Thymus (tissue), 11 donors: ENCODE measurements at regions not wholly inside any gene's neighbourhood (a gene's known extent, or its start where the extent isn't known, plus 50 kb on each side); places are given as distances from the start of the nearest gene placed in this dataset.

Source experiments
- DNase-seq, 9 donors: peaks; one replicate each; pipeline ENCODE4 v3.0.0-alpha.2; 2013; ENCODE audit warnings: low spot score in 9 of 9, low read depth in 6 of 9, missing footprints in 1 of 9
- H3K27ac ChIP-seq, 2 donors: one replicate each; pipeline ENCODE4 v1.5.1; 2013; ENCODE audit warnings: control low read depth in 1 of 2, low read depth in 1 of 2, low read length in 1 of 2, mild to moderate bottlenecking in 1 of 2, moderate library complexity in 1 of 2
- H3K27me3 ChIP-seq, 2 donors: one replicate each; pipeline ENCODE4 v1.5.1; 2013; ENCODE audit warnings: low read length in 1 of 2; ENCODE audit not compliant: control insufficient read depth in 2 of 2, insufficient read depth in 1 of 2
- H3K36me3 ChIP-seq, 2 donors: one replicate each; pipeline ENCODE4 v1.5.1; 2013; ENCODE audit warnings: low read length in 1 of 2, mild to moderate bottlenecking in 1 of 2, moderate library complexity in 1 of 2; ENCODE audit not compliant: control insufficient read depth in 2 of 2, insufficient read depth in 2 of 2
- H3K4me1 ChIP-seq, 2 donors: one replicate each; pipeline ENCODE4 v1.5.1; 2013; ENCODE audit warnings: low read length in 2 of 2; ENCODE audit not compliant: control insufficient read depth in 2 of 2, insufficient read depth in 2 of 2
- H3K4me3 ChIP-seq, 2 donors: one replicate each; pipeline ENCODE4 v1.5.1; 2013; ENCODE audit warnings: low read length in 2 of 2, control low read depth in 1 of 2, mild to moderate bottlenecking in 1 of 2
- H3K9me3 ChIP-seq, 2 donors: one replicate each; pipeline ENCODE4 v1.5.1; 2013; ENCODE audit warnings: low read length in 1 of 2, mild to moderate bottlenecking in 1 of 2; ENCODE audit not compliant: control insufficient read depth in 2 of 2, insufficient read depth in 1 of 2
- WGBS: extraction: QIAGEN DNeasy Blood & Tissue Kit; methylation state at CpG from one replicate; pipeline ENCODE4 v1.1.7; 2013; 5-methylcytosine and 5-hydroxymethylcytosine counted together
- donor health status: healthy.

GRCh38 chrX:7316280-7316679, 168.3 kb upstream of the PUDP start:
- no peaks in the 10 kb centered on the region for H3K4me1 ChIP-seq
- H3K27ac ChIP-seq, result no peak overlapping the region
- H3K27me3 ChIP-seq, result no peaks in the 10 kb centered on the region
- H3K4me3 ChIP-seq, result no peak overlapping the region
- H3K36me3 ChIP-seq, result peaks cover 0 to 7% of the 10 kb centered on the region in 2 donors
- no peaks in the 10 kb centered on the region for H3K9me3 ChIP-seq
- DNase-seq, result no peak

GRCh38 chrX:7314425-7314824, 166.5 kb upstream of the PUDP start:
- no peak for DNase-seq
- H3K27ac ChIP-seq, result no peak overlapping the region
- H3K36me3 ChIP-seq, result peaks cover 0 to 10% of the 10 kb centered on the region in 2 donors
- no peak overlapping the region for H3K4me3 ChIP-seq
- WGBS, result 98% methylated on average over 4 of the region's 4 CpGs
- H3K9me3 ChIP-seq, result no peaks in the 10 kb centered on the region
- H3K27me3 ChIP-seq, result no peaks in the 10 kb centered on the region
- H3K4me1 ChIP-seq, result no peaks in the 10 kb centered on the region

GRCh38 chrX:7307720-7308119, 159.8 kb upstream of the PUDP start:
- WGBS, result 100% methylated on average over 1 of the region's 1 CpG
- no peak overlapping the region for H3K27ac ChIP-seq
- no peaks in the 10 kb centered on the region for H3K27me3 ChIP-seq
- H3K4me3 ChIP-seq, result no peak overlapping the region
- no peaks in the 10 kb centered on the region for H3K4me1 ChIP-seq
- peaks cover 0 to 34% of the 10 kb centered on the region in 2 donors for H3K36me3 ChIP-seq
- H3K9me3 ChIP-seq, result no peaks in the 10 kb centered on the region
- DNase-seq, result no peak

GRCh38 chrX:7294483-7294882, 146.5 kb upstream of the PUDP start:
- H3K27ac ChIP-seq, result no peak overlapping the region
- no peaks in the 10 kb centered on the region for H3K4me1 ChIP-seq
- H3K27me3 ChIP-seq, result no peaks in the 10 kb centered on the region
- H3K9me3 ChIP-seq, result no peaks in the 10 kb centered on the region
- peaks cover 0 to 4% of the 10 kb centered on the region in 2 donors for H3K36me3 ChIP-seq
- DNase-seq, result no peak
- WGBS, result 96% methylated on average over 1 of the region's 1 CpG
- H3K4me3 ChIP-seq, result no peak overlapping the region

GRCh38 chrX:7286168-7286837, 138.3 kb upstream of the PUDP start:
- Histone ChIP-seq H3K9me3 (no peaks in the 10 kb centered on the region), H3K4me1 (no peaks in the 10 kb centered on the region), H3K27ac (no peak overlapping the region), H3K36me3 (no peaks in the 10 kb centered on the region), H3K27me3 (no peaks in the 10 kb centered on the region), H3K4me3 (no peak overlapping the region)
- WGBS, result 92% methylated on average over 6 of the region's 6 CpGs
- no peak for DNase-seq

GRCh38 chrX:7285765-7286164, 137.8 kb upstream of the PUDP start:
- Histone ChIP-seq H3K36me3 (peaks cover 0 to under 1% of the 10 kb centered on the region in 2 donors), H3K4me1 (no peaks in the 10 kb centered on the region), H3K27me3 (no peaks in the 10 kb centered on the region), H3K9me3 (no peaks in the 10 kb centered on the region), H3K4me3 (no peak overlapping the region), H3K27ac (no peak overlapping the region)
- DNase-seq, result no peak
- WGBS, result 95% methylated on average over 2 of the region's 2 CpGs

- H3K4me3 ChIP-seq, result no peak overlapping the region
Measured at GRCh38 chrX:7283741-7284140, 135.8 kb upstream of the PUDP start.

GRCh38 chrX:7280520-7280919, 132.6 kb upstream of the PUDP start:
- Histone ChIP-seq H3K9me3 (no peaks in the 10 kb centered on the region), H3K27ac (no peak overlapping the region), H3K4me3 (no peak overlapping the region), H3K36me3 (peaks cover 0 to 12% of the 10 kb centered on the region in 2 donors), H3K4me1 (no peaks in the 10 kb centered on the region), H3K27me3 (no peaks in the 10 kb centered on the region)
- DNase-seq, result no peak
- WGBS, result 57% methylated on average over 2 of the region's 2 CpGs

More at GRCh38 chrX:7283741-7284140, 135.8 kb upstream of the PUDP start:
- Histone ChIP-seq H3K36me3 (peaks cover 0 to 3% of the 10 kb centered on the region in 2 donors), H3K9me3 (no peaks in the 10 kb centered on the region), H3K27me3 (no peaks in the 10 kb centered on the region), H3K27ac (no peak overlapping the region), H3K4me1 (no peaks in the 10 kb centered on the region)
- DNase-seq, result no peak
- WGBS, result 98% methylated on average over 2 of the region's 2 CpGs

- DNase-seq, result peak in 1 of 9 donors; percentile 7
- Histone ChIP-seq H3K27me3 (no peaks in the 10 kb centered on the region), H3K4me3 (no peak overlapping the region), H3K27ac (no peak overlapping the region), H3K36me3 (peaks cover 0 to 4% of the 10 kb centered on the region in 2 donors), H3K4me1 (no peaks in the 10 kb centered on the region), H3K9me3 (no peaks in the 10 kb centered on the region)
- WGBS, result 87% methylated on average over 6 of the region's 6 CpGs
Measured at GRCh38 chrX:7272346-7272745, 124.4 kb upstream of the PUDP start.
